Stomach (tissue), 8 donors: ENCODE measurements at regions not wholly inside any gene's neighbourhood (a gene's known extent, or its start where the extent isn't known, plus 50 kb on each side); places are given as distances from the start of the nearest gene placed in this dataset.

ENCODE experiments used
- DNase-seq, 2 donors: peaks; one replicate each; pipeline versions ENCODE4 v3.0.0 to v3.0.0-alpha.2; 2013 to 2019
- H3K27ac ChIP-seq, 5 donors: fragments of 200-600 bp in 4 of 5; sonication (generic) in 4 of 5; one replicate each; pipeline ENCODE4 v1.5.1; 2013 to 2019; ENCODE audit warnings: mild to moderate bottlenecking in 1 of 5, moderate library complexity in 1 of 5
- H3K27me3 ChIP-seq, 3 donors: fragments of 200-600 bp; sonication (generic); one replicate each; pipeline ENCODE4 v1.5.1; 2017 to 2019; ENCODE audit warnings: mixed run types in 1 of 3
- H3K36me3 ChIP-seq, 4 donors: fragments of 200-600 bp; sonication (generic); 1 replicate in 3 of 4; 2 replicates in 1 of 4; pipeline ENCODE4 v1.5.1; 2016 to 2019
- H3K4me1 ChIP-seq, 4 donors: fragments of 200-600 bp; sonication (generic); one replicate each; pipeline ENCODE4 v1.5.1; 2016 to 2019
- H3K4me3 ChIP-seq, 4 donors: fragments of 200-600 bp; sonication (generic) in 3 of 4; one replicate each; pipeline ENCODE4 v1.5.1; 2016 to 2019; ENCODE audit warnings: mild to moderate bottlenecking in 1 of 4
- H3K9me3 ChIP-seq, 4 donors: fragments of 200-600 bp; sonication (generic); one replicate each; pipeline ENCODE4 v1.5.1; 2016 to 2019
- CTCF ChIP-seq, 7 experiments: fragments of 450-650 bp in 4 of 7; fragments of 200-600 bp in 3 of 7; sonication (generic) in 3 of 7; IDR thresholded peaks; one replicate each; pipeline ENCODE4 v1.5.1; 2016 to 2019; ENCODE audit warnings: antibody characterized with exemption in 7 of 7, control low read depth in 2 of 7, mild to moderate bottlenecking in 1 of 7
- EP300 ChIP-seq: sonication (generic); formaldehyde crosslinking; IDR thresholded peaks from one replicate; pipeline ENCODE4 v1.6.1; 2017; ENCODE audit warnings: antibody characterized with exemption
- POLR2A ChIP-seq, 4 donors: fragments of 450-650 bp; IDR thresholded peaks; one replicate each; pipeline ENCODE4 v1.6.1; 2016; ENCODE audit warnings: antibody characterized with exemption in 4 of 4, control low read depth in 2 of 4, mild to moderate bottlenecking in 1 of 4, moderate library complexity in 1 of 4
- POLR2AphosphoS5 ChIP-seq, 3 donors: sonication (generic); formaldehyde crosslinking; IDR thresholded peaks; one replicate each; pipeline ENCODE4 v1.6.1; 2016; ENCODE audit warnings: antibody characterized with exemption in 3 of 3
- WGBS, 5 donors: extraction: QIAGEN DNeasy Blood & Tissue Kit in 3 of 5; methylation state at CpG; one replicate each; pipeline versions ENCODE4 v1.1.5 to v1.1.7; 2013 to 2018; 5-methylcytosine and 5-hydroxymethylcytosine counted together
- intact Hi-C: fragments of 100-400 bp; cut with DNase I; formaldehyde crosslinking; loops from one replicate; pipeline ENCODE4 v1.15.1; 2023; ENCODE audit warnings: low total_unique reads
- donor health status: healthy with polysubstance abuse.
- donor health status: Bipolar disorder and iron deficiency.
- donor health status: healthy.

GRCh38 chr20:11847827-11848226 is 69.9 kb upstream of the BTBD3 start:
- Histone ChIP-seq H3K4me1 (peaks cover 0 to 18% (median 8%) of the 10 kb centered on the region in 4 donors), H3K9me3 (no peaks in the 10 kb centered on the region), H3K4me3 (no peak overlapping the region), H3K27me3 (no peaks in the 10 kb centered on the region), H3K36me3 (no peaks in the 10 kb centered on the region), H3K27ac (no peak overlapping the region)
- TF ChIP-seq POLR2A (IDR thresholded peaks at IDR 0.05): no peak
- TF ChIP-seq CTCF (IDR thresholded peaks at IDR 0.05): no peak
- TF ChIP-seq EP300: no peak
- no peak for TF ChIP-seq POLR2AphosphoS5 (IDR thresholded peaks at IDR 0.05)
- DNase-seq: peak; percentile 33 to 41
- WGBS, 5 donors: 47 to 66% (median 49%) methylated on average over 2 of the region's 2 CpGs
- intact Hi-C loops: no loop called here

- Histone ChIP-seq H3K9me3 (no peaks in the 10 kb centered on the region), H3K4me3 (no peak overlapping the region), H3K36me3 (no peaks in the 10 kb centered on the region), H3K27me3 (no peaks in the 10 kb centered on the region), H3K27ac (no peak overlapping the region), H3K4me1 (peaks cover 0 to 18% (median 8%) of the 10 kb centered on the region in 4 donors)
- intact Hi-C loops: no loop called here
- DNase-seq: no peak
- TF ChIP-seq EP300: no peak
- TF ChIP-seq POLR2AphosphoS5 (IDR thresholded peaks at IDR 0.05): no peak
- TF ChIP-seq CTCF (IDR thresholded peaks at IDR 0.05): no peak
- no peak for TF ChIP-seq POLR2A (IDR thresholded peaks at IDR 0.05)
- WGBS, 5 donors: 38 to 60% (median 45%) methylated on average over 5 of the region's 5 CpGs
Measured at GRCh38 chr20:11849270-11849915, 68.3 kb upstream of the BTBD3 start.

GRCh38 chr20:11849976-11850670 is 67.6 kb upstream of the BTBD3 start:
- TF ChIP-seq POLR2A (IDR thresholded peaks at IDR 0.05): no peak
- no peak for TF ChIP-seq POLR2AphosphoS5 (IDR thresholded peaks at IDR 0.05)
- no peak for TF ChIP-seq EP300
- no peak for TF ChIP-seq CTCF (IDR thresholded peaks at IDR 0.05)
- H3K4me3 ChIP-seq: no peak overlapping the region
- no peak for DNase-seq
- intact Hi-C loops: no loop called here
- H3K27ac ChIP-seq: no peak overlapping the region
- 81 to 93% (median 91%) methylated on average over 5 of the region's 5 CpGs for WGBS, 5 donors
- no peaks in the 10 kb centered on the region for H3K36me3 ChIP-seq
- H3K27me3 ChIP-seq: no peaks in the 10 kb centered on the region
- no peaks in the 10 kb centered on the region for H3K9me3 ChIP-seq
- H3K4me1 ChIP-seq: peaks cover 0 to 18% (median 8%) of the 10 kb centered on the region in 4 donors

- Histone ChIP-seq H3K9me3 (no peaks in the 10 kb centered on the region), H3K36me3 (no peaks in the 10 kb centered on the region), H3K4me1 (peaks cover 0 to 18% (median 8%) of the 10 kb centered on the region in 4 donors), H3K4me3 (no peak overlapping the region), H3K27ac (no peak overlapping the region), H3K27me3 (no peaks in the 10 kb centered on the region)
- no peak for TF ChIP-seq POLR2AphosphoS5 (IDR thresholded peaks at IDR 0.05)
- no peak for TF ChIP-seq CTCF (IDR thresholded peaks at IDR 0.05)
- TF ChIP-seq POLR2A (IDR thresholded peaks at IDR 0.05): no peak
- no peak for TF ChIP-seq EP300
- no peak for DNase-seq
- intact Hi-C loops: no loop called here
- WGBS, 5 donors: 28 to 39% (median 33%) methylated on average over 4 of the region's 4 CpGs
Measured at GRCh38 chr20:11850901-11851300, 66.8 kb upstream of the BTBD3 start.
